ENCODE measurements at regions not wholly inside any gene's neighbourhood (a gene's known extent, or its start where the extent isn't known, plus 50 kb on each side); places are given as distances from the start of the nearest gene placed in this dataset.

- ChIA-PET POLR2A (no interaction called here), CTCF (no interaction called here)
- Histone ChIP-seq H3K36me3 (ENCODE audit: control insufficient read depth, insufficient read depth, low read length) (no peaks in the 10 kb centered on the region), H3K9me3 (ENCODE audit: control insufficient read depth, insufficient read depth, low read depth, low read length) (no peaks in the 10 kb centered on the region), H3K4me1 (ENCODE audit: control insufficient read depth, insufficient read depth, low read length) (no peaks in the 10 kb centered on the region), H3K27me3 (ENCODE audit: control insufficient read depth, insufficient read depth, low read length) (peaks cover 2% of the 10 kb centered on the region; the same call in 1 of the 2 replicates), H3K4me3 (ENCODE audit: low read depth in 2 of 2, low read length in 2 of 2) (no peak overlapping the region), H3K27ac (ENCODE audit: low read length) (no peak overlapping the region)
- intact Hi-C loops (cut with micrococcal nuclease; ENCODE audit: unreplicated experiment): no loop called here
- ATAC-seq: no peak
- TF ChIP-seq SIN3A (IDR thresholded peaks at IDR 0.05; ENCODE audit: borderline replicate concordance, insufficient read depth, low read depth, low read length): no peak
- no peak for TF ChIP-seq TCF7L2 (IDR thresholded peaks at IDR 0.05; ENCODE audit: low read depth, low read length)
- TF ChIP-seq REST (IDR thresholded peaks at IDR 0.05; ENCODE audit: insufficient read depth in 1 of 2, low read depth in 2 of 2, low read length in 1 of 2): no peak
- TF ChIP-seq, protein P1, sequence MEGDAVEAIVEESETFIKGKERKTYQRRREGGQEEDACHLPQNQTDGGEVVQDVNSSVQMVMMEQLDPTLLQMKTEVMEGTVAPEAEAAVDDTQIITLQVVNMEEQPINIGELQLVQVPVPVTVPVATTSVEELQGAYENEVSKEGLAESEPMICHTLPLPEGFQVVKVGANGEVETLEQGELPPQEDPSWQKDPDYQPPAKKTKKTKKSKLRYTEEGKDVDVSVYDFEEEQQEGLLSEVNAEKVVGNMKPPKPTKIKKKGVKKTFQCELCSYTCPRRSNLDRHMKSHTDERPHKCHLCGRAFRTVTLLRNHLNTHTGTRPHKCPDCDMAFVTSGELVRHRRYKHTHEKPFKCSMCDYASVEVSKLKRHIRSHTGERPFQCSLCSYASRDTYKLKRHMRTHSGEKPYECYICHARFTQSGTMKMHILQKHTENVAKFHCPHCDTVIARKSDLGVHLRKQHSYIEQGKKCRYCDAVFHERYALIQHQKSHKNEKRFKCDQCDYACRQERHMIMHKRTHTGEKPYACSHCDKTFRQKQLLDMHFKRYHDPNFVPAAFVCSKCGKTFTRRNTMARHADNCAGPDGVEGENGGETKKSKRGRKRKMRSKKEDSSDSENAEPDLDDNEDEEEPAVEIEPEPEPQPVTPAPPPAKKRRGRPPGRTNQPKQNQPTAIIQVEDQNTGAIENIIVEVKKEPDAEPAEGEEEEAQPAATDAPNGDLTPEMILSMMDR (IDR thresholded peaks at IDR 0.05): no peak
- TF ChIP-seq POLR2AphosphoS5 (IDR thresholded peaks at IDR 0.05; ENCODE audit: low read depth, low read length): no peak
- no peak for DNase-seq (ENCODE audit: low read depth, low spot score)
- in situ Hi-C loops (cut with HindIII; ENCODE audit: low pct_unique_long_range_greater_than_20kb, low sequenced_read_pairs): no loop called here
- no TSS peak for BruUV-seq (replicated peaks)
These were observed 299.5 kb downstream of the DAD1 start for GRCh38 chr14:22289570-22289969.

DNA sequence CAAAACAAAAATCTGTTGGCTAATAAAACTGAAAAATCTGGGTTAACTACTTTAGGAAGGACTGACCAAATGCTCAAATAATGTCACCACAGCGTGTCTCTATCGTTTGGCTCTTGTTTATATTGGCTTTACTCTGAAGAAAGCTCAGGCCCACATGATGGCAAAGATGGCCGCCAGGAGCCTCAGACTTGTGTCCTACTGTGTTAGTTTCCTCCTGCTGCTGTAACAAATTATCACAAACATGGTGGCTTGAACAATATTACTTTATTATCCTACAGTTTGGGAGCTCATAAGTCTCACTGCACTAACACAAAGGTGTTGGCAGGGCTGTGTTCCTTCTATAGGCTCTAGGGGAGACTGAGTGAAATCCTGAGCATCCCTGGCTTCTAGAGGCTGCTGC lies 303.0 kb downstream of the DAD1 start:
- in situ Hi-C loops (cut with HindIII; ENCODE audit: low pct_unique_long_range_greater_than_20kb, low sequenced_read_pairs) (no loop called here), intact Hi-C loops (cut with micrococcal nuclease; ENCODE audit: unreplicated experiment) (no loop called here)
- ATAC-seq (no peak), DNase-seq (ENCODE audit: low read depth, low spot score) (no peak)
- H3K4me3 ChIP-seq (ENCODE audit: low read depth in 2 of 2, low read length in 2 of 2): no peak overlapping the region
- H3K27me3 ChIP-seq (ENCODE audit: control insufficient read depth, insufficient read depth, low read length): no peaks in the 10 kb centered on the region
- POLR2A ChIA-PET: no interaction called here
- H3K27ac ChIP-seq (ENCODE audit: low read length): no peak overlapping the region
- CTCF ChIA-PET: no interaction called here
- no peaks in the 10 kb centered on the region for H3K36me3 ChIP-seq (ENCODE audit: control insufficient read depth, insufficient read depth, low read length)
- no peak for TF ChIP-seq SIN3A (IDR thresholded peaks at IDR 0.05; ENCODE audit: borderline replicate concordance, insufficient read depth, low read depth, low read length)
- TF ChIP-seq POLR2AphosphoS5 (IDR thresholded peaks at IDR 0.05; ENCODE audit: low read depth, low read length): no peak
- TF ChIP-seq TCF7L2 (IDR thresholded peaks at IDR 0.05; ENCODE audit: low read depth, low read length): no peak
- TF ChIP-seq, protein P1 (IDR thresholded peaks at IDR 0.05): no peak
- no peak for TF ChIP-seq REST (IDR thresholded peaks at IDR 0.05; ENCODE audit: insufficient read depth in 1 of 2, low read depth in 2 of 2, low read length in 1 of 2)
- no peaks in the 10 kb centered on the region for H3K4me1 ChIP-seq (ENCODE audit: control insufficient read depth, insufficient read depth, low read length)
- no TSS peak for BruUV-seq (replicated peaks)
- no peaks in the 10 kb centered on the region for H3K9me3 ChIP-seq (ENCODE audit: control insufficient read depth, insufficient read depth, low read depth, low read length)
